ENCODE measurements at regions not wholly inside any gene's neighbourhood (a gene's known extent, or its start where the extent isn't known, plus 50 kb on each side); places are given as distances from the start of the nearest gene placed in this dataset.

GRCh38 chr6:127641905-127642304, 64.9 kb downstream of the C6orf58 start:
- H2AFZ ChIP-seq (ENCODE audit: low read length) = peak overlapping the region; percentile 45
- H3K27ac ChIP-seq (ENCODE audit: low read depth, low read length) = no peak overlapping the region
- H4K20me1 ChIP-seq (ENCODE audit: insufficient read depth, low read length) = no peaks in the 10 kb centered on the region
- H3K27me3 ChIP-seq (ENCODE audit: insufficient read depth, low read length) = peaks cover 12% of the 10 kb centered on the region
- no peaks in the 10 kb centered on the region for H3K79me2 ChIP-seq (ENCODE audit: insufficient read depth, low read length)
- H3K4me1 ChIP-seq (ENCODE audit: insufficient read depth, low read length) = peaks cover 2% of the 10 kb centered on the region
- H3K4me2 ChIP-seq (ENCODE audit: insufficient read depth, low read length) = peak overlapping the region; percentile 57
- no peak for DNase-seq (ENCODE audit: insufficient read length, low spot score, missing footprints)
- peak; percentile 69 for TF ChIP-seq CTCF (IDR thresholded peaks at IDR 0.05; ENCODE audit: extremely low read depth, low read depth, low read length)
- H3K36me3 ChIP-seq (ENCODE audit: insufficient read depth, low read length) = no peaks in the 10 kb centered on the region
- H3K9me3 ChIP-seq (ENCODE audit: low read depth, low read length) = no peaks in the 10 kb centered on the region
- no peak overlapping the region for H3K4me3 ChIP-seq (ENCODE audit: insufficient read depth, low read length)
